Activated T-cell treated with anti-CD3 and anti-CD28 coated beads for 24 hours (primary cell): ENCODE measurements at regions not wholly inside any gene's neighbourhood (a gene's known extent, or its start where the extent isn't known, plus 50 kb on each side); places are given as distances from the start of the nearest gene placed in this dataset.

Experiments
- DNase-seq: peaks from one replicate; pipeline ENCODE4 v3.0.0-alpha.2; 2020; ENCODE audit warnings: low read depth

DNA sequence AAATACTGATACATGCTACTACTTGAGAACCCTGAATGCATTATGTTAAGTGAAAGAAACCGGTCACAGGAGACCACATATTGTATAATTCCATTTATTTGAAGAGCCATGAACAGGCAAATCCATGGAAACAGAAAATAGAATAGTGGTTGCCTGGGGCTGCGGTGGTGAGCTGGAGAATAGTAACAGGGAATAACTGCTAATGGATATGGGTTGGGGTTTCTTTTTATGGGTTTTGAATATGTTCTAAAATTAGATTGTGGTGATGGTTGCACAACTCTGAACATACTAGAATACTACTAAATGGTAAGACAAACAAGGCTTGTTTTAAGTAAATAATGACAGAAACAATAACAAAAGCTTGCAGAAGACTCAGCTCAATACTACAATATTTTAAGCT lies 293.0 kb downstream of the BTG1 start:
- no peak for DNase-seq

GRCh38 chr12:91851741-91852477 lies 293.7 kb downstream of the BTG1 start:
- DNase-seq, result no peak

DNA sequence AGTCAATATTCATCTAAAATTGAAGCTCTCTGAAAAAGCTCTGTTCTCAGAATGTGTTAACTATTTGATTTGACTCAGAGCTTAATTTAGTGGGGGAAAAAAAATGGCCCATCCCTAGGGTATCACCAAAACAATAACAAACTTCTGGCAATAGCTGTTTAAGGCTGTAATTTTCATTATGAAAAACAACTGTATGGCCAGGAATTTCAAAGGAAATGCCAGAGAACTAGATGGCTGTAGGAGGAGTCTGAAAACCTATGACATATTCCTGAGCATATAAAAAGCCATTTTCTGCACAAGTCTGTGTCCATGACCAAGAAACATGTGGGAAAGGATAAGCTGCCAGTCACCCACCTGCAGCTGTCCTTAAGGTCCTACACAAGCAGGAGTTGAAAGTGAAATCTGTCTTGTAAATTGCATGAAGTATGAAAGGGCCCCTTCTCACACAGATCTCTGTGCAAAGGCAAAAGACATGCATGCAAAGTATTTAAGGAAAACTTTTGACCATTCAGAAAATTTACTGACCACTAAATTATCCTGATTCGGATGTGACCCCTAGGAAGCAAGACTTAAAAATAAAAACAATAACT lies 299.1 kb downstream of the BTG1 start:
- no peak for DNase-seq

DNA sequence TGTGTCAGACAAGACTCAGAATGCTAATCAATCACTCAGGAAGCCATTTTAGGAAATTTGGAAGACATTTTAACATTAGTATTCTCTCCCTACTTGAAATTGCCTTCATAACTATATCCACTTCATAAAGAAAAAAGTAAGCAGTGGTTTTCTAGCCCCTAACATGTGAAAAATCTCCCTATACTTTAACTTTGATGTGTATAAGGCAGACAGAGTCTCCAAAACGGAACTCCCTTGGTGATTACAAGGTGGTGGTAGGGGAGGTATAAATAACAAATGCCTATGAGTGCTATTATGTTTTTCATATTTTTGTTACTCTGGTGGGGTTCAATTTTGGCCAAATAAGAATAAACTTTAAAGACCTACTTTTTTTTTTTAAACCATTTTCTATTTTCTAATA lies 300.3 kb downstream of the BTG1 start:
- DNase-seq, result no peak

DNA sequence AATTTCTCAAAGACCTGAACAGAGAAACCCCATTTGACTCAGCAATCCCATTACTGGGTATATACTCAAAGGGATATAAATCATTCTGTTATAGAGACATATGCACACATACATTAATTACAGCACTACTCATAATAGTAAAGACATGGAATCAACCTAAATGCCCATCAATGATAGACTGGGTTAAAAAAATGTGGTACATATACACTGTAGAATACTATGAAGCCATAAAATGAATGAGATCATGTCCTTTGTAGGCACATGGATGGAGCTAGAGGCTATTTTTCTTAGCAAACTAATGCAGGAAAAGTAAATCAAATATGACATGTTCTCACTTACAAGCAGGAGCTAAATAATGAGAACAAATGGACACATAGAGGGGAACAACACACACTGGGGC lies 303.8 kb downstream of the BTG1 start:
- no peak for DNase-seq

DNA sequence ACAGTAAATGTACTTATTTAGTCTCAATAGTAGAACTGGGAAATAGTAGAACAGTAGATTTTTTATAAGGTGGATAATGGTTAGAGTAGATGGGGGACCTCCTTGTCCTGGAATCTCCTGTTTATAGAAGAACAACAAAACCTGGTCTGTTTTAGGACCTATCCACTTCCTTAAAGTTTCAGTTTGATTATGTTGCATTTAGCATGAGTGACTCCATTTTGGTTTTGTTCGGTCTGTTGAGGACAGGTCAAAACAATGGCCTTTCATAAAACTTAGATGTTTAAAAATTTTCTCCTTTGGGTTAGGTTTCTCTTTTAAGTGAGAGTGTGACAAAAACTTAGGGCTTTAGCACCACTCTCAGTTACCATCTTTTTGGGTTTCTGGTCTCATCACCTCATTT lies 308.9 kb downstream of the BTG1 start:
- DNase-seq, result no peak

DNA sequence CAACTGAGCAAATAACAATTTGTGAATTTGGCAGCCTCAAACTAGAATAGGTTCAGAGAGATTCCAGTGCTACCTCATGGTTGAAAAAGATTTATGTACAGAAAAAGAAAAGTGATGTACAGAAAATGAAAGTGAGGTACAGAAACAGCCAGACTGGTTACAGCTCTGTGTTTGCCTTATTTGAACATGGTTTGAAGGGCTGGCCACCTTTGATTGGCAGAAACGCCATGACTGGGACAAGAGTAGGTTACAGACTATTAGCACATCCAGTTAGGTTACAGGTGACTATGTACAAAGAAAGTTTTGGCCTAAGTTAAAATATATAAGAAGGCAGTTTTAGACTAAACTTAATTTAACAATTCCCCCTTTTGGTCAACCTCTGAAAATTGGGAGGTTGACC lies 309.4 kb downstream of the BTG1 start:
- no peak for DNase-seq

- no peak for DNase-seq
Measured at GRCh38 chr12:91835693-91836092, 310.0 kb downstream of the BTG1 start.

GRCh38 chr12:91833780-91834359 lies 311.8 kb downstream of the BTG1 start:
- no peak for DNase-seq

DNA sequence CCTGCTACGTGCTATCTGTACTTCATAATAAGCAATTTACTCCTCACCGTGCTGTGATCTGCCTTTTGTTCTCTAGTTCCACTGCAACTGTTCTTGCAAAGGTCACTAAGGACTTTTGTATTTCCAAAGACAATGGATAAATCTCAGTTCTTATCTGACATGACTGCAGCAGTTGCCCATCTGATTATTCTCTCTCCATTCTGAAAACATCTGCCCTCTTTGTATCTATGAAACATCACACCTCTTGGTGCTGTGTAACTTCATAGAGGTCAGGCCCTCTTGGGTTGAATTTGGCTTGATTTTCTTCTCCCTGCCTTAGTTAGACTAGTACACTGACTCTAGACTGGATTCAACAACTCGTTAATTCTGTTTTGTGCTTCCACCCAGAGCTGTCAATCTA lies 319.6 kb downstream of the BTG1 start:
- DNase-seq, result no peak

GRCh38 chr12:91824991-91825390 lies 320.7 kb downstream of the BTG1 start:
- DNase-seq, result no peak

GRCh38 chr12:91819132-91819447 lies 326.6 kb downstream of the BTG1 start:
- no peak for DNase-seq

- DNase-seq, result no peak
Measured at GRCh38 chr12:91818227-91819131, 327.2 kb downstream of the BTG1 start.

DNA sequence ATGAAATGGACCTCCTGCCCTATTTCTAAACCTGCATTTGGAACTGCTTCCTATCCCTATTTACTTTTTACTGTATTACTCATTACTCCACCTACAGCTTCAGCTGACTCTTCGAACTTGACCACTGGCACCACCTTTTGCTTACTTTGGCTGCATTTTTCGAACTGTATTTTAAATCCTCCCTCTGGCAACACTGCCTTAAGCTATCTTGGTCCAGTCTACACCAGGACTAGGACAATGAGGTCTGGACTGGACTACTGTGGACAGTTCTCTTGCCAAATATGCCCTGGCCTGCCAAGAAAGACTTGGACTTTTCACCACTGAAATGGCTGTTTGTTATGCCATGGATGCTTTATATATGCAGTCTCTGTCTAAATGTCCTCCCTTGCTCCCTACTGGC lies 328.1 kb downstream of the BTG1 start:
- DNase-seq, result no peak

DNA sequence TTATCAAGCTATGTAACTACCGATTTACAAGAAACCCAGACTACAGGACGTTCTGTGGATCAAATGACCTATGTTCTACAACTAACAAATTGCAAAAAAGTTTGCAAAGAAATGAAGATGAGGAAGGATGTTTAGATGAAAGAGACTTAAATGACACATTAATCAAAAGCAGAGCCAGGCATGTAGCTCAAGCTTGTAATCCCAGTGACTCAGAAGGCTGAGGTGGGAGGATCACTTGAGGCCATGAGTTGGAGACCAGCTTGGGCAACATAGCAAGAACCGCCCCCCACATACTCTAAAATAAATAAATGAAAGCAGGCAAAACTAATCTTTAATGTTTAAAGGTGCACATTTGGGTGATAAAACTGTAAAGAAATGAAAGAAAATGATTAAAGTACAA lies 331.9 kb downstream of the BTG1 start:
- DNase-seq, result no peak

- peak; percentile 51 for DNase-seq
Measured at GRCh38 chr12:91811481-91812287, 334.0 kb downstream of the BTG1 start.

- DNase-seq, result no peak
Measured at GRCh38 chr12:91810531-91811451, 334.9 kb downstream of the BTG1 start.

- DNase-seq, result no peak
Measured at GRCh38 chr12:91810077-91810476, 335.6 kb downstream of the BTG1 start.

DNA sequence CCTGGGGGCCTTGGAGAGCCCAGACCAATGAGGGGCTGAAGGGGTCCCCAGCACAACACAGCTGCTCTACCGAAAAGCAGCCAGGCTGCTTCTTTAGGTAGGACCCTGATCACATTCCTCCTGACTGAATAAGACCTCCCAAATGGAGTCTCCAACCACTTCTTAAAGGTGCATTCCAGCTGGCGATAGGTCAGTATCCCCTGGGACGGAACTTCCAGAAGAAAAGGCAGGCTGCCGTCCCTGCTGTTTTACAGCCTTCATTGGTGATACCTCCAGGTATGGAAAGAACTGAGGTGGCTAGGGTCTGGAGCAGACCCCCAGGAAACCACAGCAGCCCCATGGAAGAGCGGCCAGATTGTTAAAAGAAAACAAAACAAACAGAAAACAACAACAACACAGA lies 340.6 kb downstream of the BTG1 start:
- DNase-seq, result no peak

- DNase-seq, result no peak
Measured at GRCh38 chr12:91804533-91804932, 341.1 kb downstream of the BTG1 start.

- no peak for DNase-seq
Measured at GRCh38 chr12:91801048-91801447, 344.6 kb downstream of the BTG1 start.
